H1 (cell line): ENCODE measurements at regions not wholly inside any gene's neighbourhood (a gene's known extent, or its start where the extent isn't known, plus 50 kb on each side); places are given as distances from the start of the nearest gene placed in this dataset.

ENCODE experiments used
- CTCF ChIA-PET: fragments of 300-600 bp; sonication (Branson Sonifier 250); formaldehyde crosslinking; loops from one replicate; lab custom pipeline; 2021; ENCODE audit not compliant: partially characterized antibody; lab: Charles Lee
- POLR2A ChIA-PET: fragments of 300-600 bp; sonication (Branson Sonifier 250); formaldehyde crosslinking; loops from one replicate; lab custom pipeline; 2021; ENCODE audit warnings: inconsistent platforms; ENCODE audit not compliant: partially characterized antibody; lab: Charles Lee
- DNase-seq, 2 experiments: peaks; one replicate each; pipeline versions ENCODE4 v3.0.0 to v3.0.0-alpha.2; 2010 to 2022; ENCODE audit warnings: low spot score in 2 of 2, low read depth in 1 of 2, mixed read lengths in 1 of 2
- FAIRE-seq: peaks from 2 replicates; lab custom pipeline; 2011; peaks lifted over from hg19 to GRCh38; lab: Jason Lieb, UNC
- H2AFZ ChIP-seq: 2 replicates; pipeline ENCODE4 v1.8.1; 2012; ENCODE audit warnings: low read length, inconsistent platforms
- H2AK5ac ChIP-seq: 2 replicates; pipeline ENCODE4 v1.6.1; 2013; ENCODE audit warnings: low read depth, low read length
- H2BK120ac ChIP-seq: replicated peaks from 2 replicates; pipeline ENCODE3; 2013; ENCODE audit warnings: low read depth, low read length, inconsistent platforms
- H2BK12ac ChIP-seq: 2 replicates; pipeline ENCODE4 v1.6.1; 2013; ENCODE audit warnings: low read depth, low read length
- H2BK15ac ChIP-seq: 2 replicates; pipeline ENCODE4 v1.6.1; 2013; ENCODE audit warnings: low read length
- H2BK20ac ChIP-seq: 2 replicates; pipeline ENCODE4 v1.6.1; 2013; ENCODE audit warnings: low read length
- H2BK5ac ChIP-seq: 2 replicates; pipeline ENCODE4 v1.6.1; 2013; ENCODE audit warnings: low read depth, low read length
- H3K14ac ChIP-seq: 2 replicates; pipeline ENCODE4 v1.6.1; 2013; ENCODE audit warnings: inconsistent platforms; ENCODE audit not compliant: insufficient read length
- H3K18ac ChIP-seq: 2 replicates; pipeline ENCODE4 v1.6.1; 2013; ENCODE audit warnings: low read length; ENCODE audit errors: extremely low read depth
- H3K23ac ChIP-seq: 2 replicates; pipeline ENCODE4 v1.6.1; 2013; ENCODE audit warnings: inconsistent platforms; ENCODE audit not compliant: insufficient read length
- H3K23me2 ChIP-seq: 2 replicates; pipeline ENCODE4 v1.6.1; 2013; ENCODE audit warnings: low read depth, low read length
- H3K27ac ChIP-seq: 2 replicates; pipeline ENCODE4 v1.6.1; 2011; ENCODE audit warnings: low read depth, low read length, inconsistent platforms
- H3K27me3 ChIP-seq, 4 experiments: replicated peaks in 1 of 4; 1 replicate in 1 of 4; 2 replicates in 3 of 4; pipeline versions ENCODE4 v1.6.1 to v1.8.1; 2011 to 2013; ENCODE audit warnings: low read length in 3 of 4, mild to moderate bottlenecking in 3 of 4, inconsistent platforms in 2 of 4, mixed read lengths in 2 of 4, moderate library complexity in 1 of 4; ENCODE audit not compliant: control insufficient read depth in 3 of 4, insufficient read depth in 3 of 4; ENCODE audit errors: extremely low read depth in 1 of 4
- H3K36me3 ChIP-seq, 4 experiments: 2 replicates each; pipeline versions ENCODE4 v1.6.1 to v1.8.1; 2011 to 2013; ENCODE audit warnings: mild to moderate bottlenecking in 4 of 4, low read length in 3 of 4, moderate library complexity in 2 of 4, control low read depth in 1 of 4, inconsistent platforms in 1 of 4; ENCODE audit not compliant: insufficient read depth in 4 of 4, control insufficient read depth in 2 of 4
- H3K4ac ChIP-seq: replicated peaks from 2 replicates; pipeline ENCODE3; 2013; ENCODE audit warnings: low read length, low read depth, mixed read lengths, inconsistent platforms; ENCODE audit not compliant: insufficient read length
- H3K4me1 ChIP-seq, 4 experiments: replicated peaks in 1 of 4; 1 replicate in 1 of 4; 2 replicates in 3 of 4; pipeline versions ENCODE4 v1.6.1 to v1.8.1; 2011 to 2013; ENCODE audit warnings: low read length in 3 of 4, inconsistent platforms in 2 of 4, mixed read lengths in 1 of 4; ENCODE audit not compliant: insufficient read depth in 4 of 4, control insufficient read depth in 3 of 4
- H3K4me2 ChIP-seq, 2 experiments: 2 replicates each; pipeline versions ENCODE4 v1.6.1 to v1.8.1; 2011 to 2013; ENCODE audit warnings: low read depth in 2 of 2, low read length in 2 of 2, control low read depth in 1 of 2, inconsistent platforms in 1 of 2, mild to moderate bottlenecking in 1 of 2; ENCODE audit not compliant: insufficient read depth in 1 of 2
- H3K4me3 ChIP-seq, 4 experiments: fragments of 200-600, 300-600 bp in 1 of 4; sonication (generic), shearing (Covaris generic), sonication (Bioruptor Twin) in 1 of 4; 2 replicates each; pipeline versions ENCODE4 v1.5.1 to v1.8.1; 2011 to 2016; ENCODE audit warnings: low read length in 4 of 4, low read depth in 3 of 4, control low read depth in 2 of 4, inconsistent platforms in 2 of 4, mild to moderate bottlenecking in 2 of 4, mixed read lengths in 1 of 4, moderate library complexity in 1 of 4; ENCODE audit not compliant: insufficient read depth in 2 of 4; ENCODE audit errors: extremely low read depth in 1 of 4
- H3K56ac ChIP-seq: replicated peaks from 2 replicates; pipeline ENCODE3; 2013; ENCODE audit warnings: low read depth, mild to moderate bottlenecking, mixed read lengths, low read length, inconsistent platforms; ENCODE audit not compliant: insufficient read length
- H3K79me1 ChIP-seq: 2 replicates; pipeline ENCODE4 v1.6.1; 2013; ENCODE audit warnings: low read depth, low read length, control low read depth
- H3K79me2 ChIP-seq, 2 experiments: 2 replicates each; pipeline versions ENCODE4 v1.6.1 to v1.8.1; 2012 to 2013; ENCODE audit warnings: low read length in 2 of 2, mild to moderate bottlenecking in 2 of 2, inconsistent platforms in 1 of 2; ENCODE audit not compliant: insufficient read depth in 2 of 2, control insufficient read depth in 1 of 2
- H3K9ac ChIP-seq, 4 experiments: replicated peaks in 1 of 4; 1 replicate in 1 of 4; 2 replicates in 3 of 4; pipeline versions ENCODE4 v1.6.1 to v1.8.1; 2011 to 2013; ENCODE audit warnings: low read depth in 3 of 4, low read length in 3 of 4, control low read depth in 2 of 4, mild to moderate bottlenecking in 2 of 4, moderate library complexity in 2 of 4, inconsistent platforms in 1 of 4; ENCODE audit errors: extremely low read depth in 1 of 4
- H3K9me3 ChIP-seq, 2 experiments: 2 replicates each; pipeline versions ENCODE4 v1.6.1 to v1.8.1; 2012 to 2013; ENCODE audit warnings: mild to moderate bottlenecking in 2 of 2, moderate library complexity in 2 of 2, control low read depth in 1 of 2, inconsistent platforms in 1 of 2, low read depth in 1 of 2, low read length in 1 of 2, mixed read lengths in 1 of 2; ENCODE audit not compliant: insufficient read depth in 2 of 2
- H4K20me1 ChIP-seq, 2 experiments: replicated peaks in 1 of 2; 2 replicates each; pipeline versions ENCODE3 to v1.8.1; 2011 to 2013; ENCODE audit warnings: inconsistent platforms in 2 of 2, low read length in 2 of 2, mild to moderate bottlenecking in 1 of 2; ENCODE audit not compliant: insufficient read depth in 2 of 2, control insufficient read depth in 1 of 2
- H4K5ac ChIP-seq: 2 replicates; pipeline ENCODE4 v1.6.1; 2013; ENCODE audit warnings: low read length, low read depth, mixed read lengths, inconsistent platforms; ENCODE audit not compliant: insufficient read length
- H4K8ac ChIP-seq: 2 replicates; pipeline ENCODE4 v1.8.0; 2013; ENCODE audit warnings: mild to moderate bottlenecking, moderate library complexity, low read length, inconsistent platforms; ENCODE audit not compliant: insufficient read depth; ENCODE audit errors: extremely low read depth
- H4K91ac ChIP-seq: replicated peaks from 2 replicates; pipeline ENCODE3; 2013; ENCODE audit warnings: low read length, mixed read lengths, inconsistent platforms; ENCODE audit not compliant: insufficient read length
- EGR1 ChIP-seq: IDR thresholded peaks from 2 replicates; pipeline ENCODE4 v1.6.1; 2011; ENCODE audit warnings: low read depth, low read length, borderline replicate concordance
- EZH2 ChIP-seq: fragments of 200-600 bp; sonication (generic); IDR thresholded peaks from 2 replicates; pipeline ENCODE4 v1.7.1; 2012; ENCODE audit warnings: low read depth, mild to moderate bottlenecking, moderate library complexity, low read length, inconsistent platforms; ENCODE audit not compliant: severe bottlenecking
- GABPA ChIP-seq: IDR thresholded peaks from 2 replicates; pipeline ENCODE4 v1.6.1; 2011; ENCODE audit warnings: mild to moderate bottlenecking, low read length, moderate library complexity, borderline replicate concordance; ENCODE audit not compliant: insufficient read depth
- HDAC2 ChIP-seq, 2 experiments: fragments of 300-600 bp in 1 of 2; sonication (generic) in 1 of 2; IDR thresholded peaks; 2 replicates each; pipeline ENCODE4 v1.6.1; 2011 to 2012; ENCODE audit warnings: low read depth in 2 of 2, low read length in 2 of 2, mild to moderate bottlenecking in 2 of 2, moderate library complexity in 2 of 2, borderline replicate concordance in 1 of 2, inconsistent platforms in 1 of 2
- KDM4A ChIP-seq: IDR thresholded peaks from one replicate; pipeline ENCODE4 v1.7.1; 2012; ENCODE audit warnings: low read depth, mild to moderate bottlenecking, moderate library complexity, low read length, inconsistent platforms; ENCODE audit not compliant: severe bottlenecking
- KDM5A ChIP-seq: fragments of 200-600 bp; IDR thresholded peaks from 2 replicates; pipeline ENCODE4 v1.7.1; 2012; ENCODE audit warnings: mild to moderate bottlenecking, low read length, inconsistent platforms, mixed read lengths
- MAX ChIP-seq: IDR thresholded peaks from 2 replicates; pipeline ENCODE4 v1.6.1; 2012; ENCODE audit warnings: inconsistent platforms
- PHF8 ChIP-seq: fragments of 200-600 bp; sonication (generic); conservative IDR thresholded peaks from 2 replicates; pipeline ENCODE4 v1.7.1; 2012; ENCODE audit warnings: low read depth, mild to moderate bottlenecking, inconsistent platforms, low read length, moderate library complexity
- POLR2AphosphoS5 ChIP-seq: IDR thresholded peaks from 2 replicates; pipeline ENCODE4 v1.6.1; 2011; ENCODE audit warnings: low read depth, low read length
- RBBP5 ChIP-seq: IDR thresholded peaks from 2 replicates; pipeline ENCODE4 v1.7.1; 2012; ENCODE audit warnings: low read depth, mild to moderate bottlenecking, inconsistent platforms, low read length, moderate library complexity, borderline replicate concordance
- RNF2 ChIP-seq: fragments of 200-900, 300-1000 bp; sonication (generic); IDR thresholded peaks from 2 replicates; pipeline ENCODE4 v1.7.1; 2016; ENCODE audit warnings: borderline replicate concordance, low read depth, mild to moderate bottlenecking, antibody characterized with exemption, low read length; ENCODE audit not compliant: poor library complexity, severe bottlenecking; ENCODE audit errors: missing control alignments
- SP1 ChIP-seq: IDR thresholded peaks from 2 replicates; pipeline ENCODE4 v1.6.1; 2011; ENCODE audit warnings: low read depth, low read length
- SP2 ChIP-seq: IDR thresholded peaks from 2 replicates; pipeline ENCODE4 v1.6.1; 2012; ENCODE audit warnings: mild to moderate bottlenecking, low read length, inconsistent platforms
- SP4 ChIP-seq: IDR thresholded peaks from 2 replicates; pipeline ENCODE4 v1.6.1; 2012; ENCODE audit warnings: low read length, inconsistent platforms
- TBP ChIP-seq: IDR thresholded peaks from 2 replicates; pipeline ENCODE4 v1.6.1; 2011; ENCODE audit warnings: low read depth, low read length, improper control_type of control experiment
- WGBS, 2 experiments: shearing (Covaris generic) in 1 of 2; methylation state at CpG; one replicate each; pipeline versions ENCODE4 v1.1.6 to v1.1.7; 2013 to 2015; ENCODE audit warnings: low lambda C conversion rate in 2 of 2, mixed read lengths in 2 of 2, inconsistent platforms in 1 of 2, low coverage in 1 of 2, missing lambda C conversion rate in 1 of 2; ENCODE audit not compliant: insufficient replicate concordance in 2 of 2, insufficient coverage in 1 of 2, insufficient read length in 1 of 2; ENCODE audit errors: extremely low coverage in 1 of 2, missing lambda C conversion rate in 1 of 2; 5-methylcytosine and 5-hydroxymethylcytosine counted together

DNA sequence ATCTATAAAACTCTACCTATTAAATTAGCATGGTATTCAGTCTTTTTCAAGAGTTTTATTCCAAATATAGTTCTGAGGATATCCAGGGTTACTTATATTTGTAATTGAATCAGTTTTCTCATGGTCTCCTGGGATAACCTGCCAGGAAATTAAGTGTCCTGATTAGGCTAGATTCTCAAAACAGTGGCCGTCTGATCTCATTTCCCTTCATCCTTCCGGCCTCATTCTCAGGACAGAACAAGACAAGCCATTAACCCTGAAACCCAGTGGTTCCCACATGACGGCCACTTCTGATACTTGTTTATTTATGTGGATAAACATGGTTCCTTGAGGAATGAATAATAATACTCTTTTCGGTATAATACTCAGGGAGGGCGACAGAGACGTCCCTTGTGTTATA is 417.6 kb upstream of the POT1 start:
- H2AK5ac ChIP-seq, result no peak overlapping the region
- H2BK20ac ChIP-seq, result no peak overlapping the region
- no peak overlapping the region for H3K18ac ChIP-seq
- H3K9me3 ChIP-seq, result no peaks in the 10 kb centered on the region
- no peak overlapping the region for H4K5ac ChIP-seq
- H3K4me3 ChIP-seq, result no peak overlapping the region
- FAIRE-seq (no peak), DNase-seq (no peak)
- H2BK120ac ChIP-seq, result no peak overlapping the region
- H2BK12ac ChIP-seq, result no peak overlapping the region
- H3K4me1 ChIP-seq, result no peaks in the 10 kb centered on the region
- ChIA-PET POLR2A (no interaction called here), CTCF (no interaction called here)
- no peak overlapping the region for H4K91ac ChIP-seq
- no peaks in the 10 kb centered on the region for H3K79me1 ChIP-seq
- no peaks in the 10 kb centered on the region for H3K27me3 ChIP-seq
- no peaks in the 10 kb centered on the region for H3K36me3 ChIP-seq
- H3K4me2 ChIP-seq, result no peak overlapping the region
- H3K4ac ChIP-seq, result no peak overlapping the region
- no peak overlapping the region for H3K23ac ChIP-seq
- H3K23me2 ChIP-seq, result no peaks in the 10 kb centered on the region
- no peak overlapping the region for H3K56ac ChIP-seq
- no peaks in the 10 kb centered on the region for H3K79me2 ChIP-seq
- H2BK15ac ChIP-seq, result no peak overlapping the region
- H4K20me1 ChIP-seq, result no peaks in the 10 kb centered on the region
- H4K8ac ChIP-seq, result no peak overlapping the region
- no peak overlapping the region for H3K14ac ChIP-seq
- WGBS, 2 experiments, result 94% methylated on average over 6 of the region's 6 CpGs; no CpG with 5 or more reads in 1 of the 2 experiments
- H3K27ac ChIP-seq, result no peak overlapping the region
- H3K9ac ChIP-seq, result no peak overlapping the region
- H2BK5ac ChIP-seq, result no peak overlapping the region
- no peak overlapping the region for H2AFZ ChIP-seq
- TF ChIP-seq GABPA, result no peak
- no peak for TF ChIP-seq PHF8
- no peak for TF ChIP-seq HDAC2 (IDR thresholded peaks at IDR 0.05; ENCODE audit: borderline replicate concordance in 1 of 2, low read depth in 2 of 2, low read length in 2 of 2)
- no peak for TF ChIP-seq TBP
- TF ChIP-seq KDM5A, result no peak
- TF ChIP-seq MAX, result no peak
- no peak for TF ChIP-seq RNF2
- no peak for TF ChIP-seq EZH2
- TF ChIP-seq POLR2AphosphoS5, result no peak
- TF ChIP-seq EGR1, result no peak
- no peak for TF ChIP-seq RBBP5
- no peak for TF ChIP-seq SP2
- no peak for TF ChIP-seq SP4
- no peak for TF ChIP-seq SP1
- TF ChIP-seq KDM4A, result no peak
